ENCODE measurements at regions not wholly inside any gene's neighbourhood (a gene's known extent, or its start where the extent isn't known, plus 50 kb on each side); places are given as distances from the start of the nearest gene placed in this dataset.

DNA sequence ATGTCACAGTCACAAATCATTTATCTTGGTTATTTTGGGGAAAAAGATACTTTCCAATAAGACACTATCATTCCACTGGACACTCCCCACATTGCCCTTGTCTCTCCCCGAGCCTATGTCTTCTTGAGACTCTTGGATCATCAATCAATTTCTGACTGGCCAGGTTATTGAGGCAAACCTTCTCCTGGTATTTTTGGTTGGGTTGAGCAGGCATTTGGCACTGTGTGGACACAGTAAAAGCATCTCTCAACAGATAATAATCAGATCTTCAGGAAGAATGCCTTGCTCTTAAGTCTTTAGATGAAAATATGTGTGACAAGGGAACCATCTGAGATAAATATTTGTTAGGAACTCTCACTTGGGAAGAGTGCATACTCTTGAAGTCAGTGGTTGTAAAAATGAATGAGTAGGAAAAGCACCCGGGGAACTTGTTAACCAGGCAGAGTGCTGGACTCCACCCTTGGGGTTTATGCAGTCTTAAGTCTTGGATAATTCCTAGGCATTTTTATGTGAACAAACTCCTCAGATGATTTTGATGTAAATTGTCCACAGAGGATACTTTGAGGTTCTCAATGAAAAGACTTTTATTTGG lies 223.8 kb upstream of the CLINT1 start:
- no peaks in the 10 kb centered on the region for H3K79me2 ChIP-seq (ENCODE audit: insufficient read depth, low read length)
- H3K27ac ChIP-seq (ENCODE audit: low read length): no peak overlapping the region
- H4K20me1 ChIP-seq (ENCODE audit: insufficient read depth, low read length): no peaks in the 10 kb centered on the region
- TF ChIP-seq, protein P1, sequence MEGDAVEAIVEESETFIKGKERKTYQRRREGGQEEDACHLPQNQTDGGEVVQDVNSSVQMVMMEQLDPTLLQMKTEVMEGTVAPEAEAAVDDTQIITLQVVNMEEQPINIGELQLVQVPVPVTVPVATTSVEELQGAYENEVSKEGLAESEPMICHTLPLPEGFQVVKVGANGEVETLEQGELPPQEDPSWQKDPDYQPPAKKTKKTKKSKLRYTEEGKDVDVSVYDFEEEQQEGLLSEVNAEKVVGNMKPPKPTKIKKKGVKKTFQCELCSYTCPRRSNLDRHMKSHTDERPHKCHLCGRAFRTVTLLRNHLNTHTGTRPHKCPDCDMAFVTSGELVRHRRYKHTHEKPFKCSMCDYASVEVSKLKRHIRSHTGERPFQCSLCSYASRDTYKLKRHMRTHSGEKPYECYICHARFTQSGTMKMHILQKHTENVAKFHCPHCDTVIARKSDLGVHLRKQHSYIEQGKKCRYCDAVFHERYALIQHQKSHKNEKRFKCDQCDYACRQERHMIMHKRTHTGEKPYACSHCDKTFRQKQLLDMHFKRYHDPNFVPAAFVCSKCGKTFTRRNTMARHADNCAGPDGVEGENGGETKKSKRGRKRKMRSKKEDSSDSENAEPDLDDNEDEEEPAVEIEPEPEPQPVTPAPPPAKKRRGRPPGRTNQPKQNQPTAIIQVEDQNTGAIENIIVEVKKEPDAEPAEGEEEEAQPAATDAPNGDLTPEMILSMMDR (IDR thresholded peaks at IDR 0.05; ENCODE audit: borderline replicate concordance, extremely low read depth, low read length, poor library complexity, severe bottlenecking): no peak
- TF ChIP-seq EZH2 (IDR thresholded peaks at IDR 0.05; ENCODE audit: borderline replicate concordance, low read depth, low read length, severe bottlenecking): no peak
- H3K4me1 ChIP-seq (ENCODE audit: insufficient read depth, low read length): no peaks in the 10 kb centered on the region
- no peak for ATAC-seq (ENCODE audit: insufficient read depth, low read depth)
- no peak overlapping the region for H3K4me2 ChIP-seq (ENCODE audit: insufficient read depth, low read length)
- H3K36me3 ChIP-seq (ENCODE audit: insufficient read depth, low read length): no peaks in the 10 kb centered on the region
- H3K9ac ChIP-seq (ENCODE audit: low read depth, low read length): no peak overlapping the region
- no peaks in the 10 kb centered on the region for H3K9me3 ChIP-seq (ENCODE audit: insufficient read depth, low read length, severe bottlenecking)
- no peak overlapping the region for H2AFZ ChIP-seq (ENCODE audit: low read depth, low read length)
- no peak overlapping the region for H3K4me3 ChIP-seq (ENCODE audit: low read depth in 1 of 2, low read length in 2 of 2)
- no peaks in the 10 kb centered on the region for H3K27me3 ChIP-seq (ENCODE audit: insufficient read depth, low read length, poor library complexity)
- DNase-seq: no peak

DNA sequence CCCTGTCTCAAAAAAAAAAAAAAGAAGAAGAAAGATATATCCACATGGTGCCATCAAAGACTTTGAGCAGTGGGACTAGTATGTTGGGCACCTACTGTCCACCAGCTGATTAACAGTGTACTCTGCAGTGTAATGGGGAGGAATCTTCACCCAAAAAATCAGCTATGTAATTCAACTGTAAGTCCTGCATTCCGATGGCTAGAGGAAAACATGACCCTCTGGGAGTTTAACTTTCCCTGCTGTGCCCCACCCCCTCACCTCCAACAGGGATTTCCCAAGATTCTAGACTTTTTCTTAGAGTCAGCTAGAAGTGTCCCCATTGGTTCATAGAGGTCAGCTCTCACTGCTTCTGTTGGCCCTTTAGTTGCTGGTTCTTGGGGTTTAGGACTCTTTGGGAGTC lies 221.2 kb upstream of the CLINT1 start:
- no peak for DNase-seq
- no peaks in the 10 kb centered on the region for H4K20me1 ChIP-seq (ENCODE audit: insufficient read depth, low read length)
- no peak overlapping the region for H3K4me3 ChIP-seq (ENCODE audit: low read depth in 1 of 2, low read length in 2 of 2)
- H3K4me2 ChIP-seq (ENCODE audit: insufficient read depth, low read length): no peak overlapping the region
- no peak for ATAC-seq (ENCODE audit: insufficient read depth, low read depth)
- no peaks in the 10 kb centered on the region for H3K36me3 ChIP-seq (ENCODE audit: insufficient read depth, low read length)
- peaks cover 3% of the 10 kb centered on the region; the same call in 1 of the 2 replicates for H3K4me1 ChIP-seq (ENCODE audit: insufficient read depth, low read length)
- H3K9ac ChIP-seq (ENCODE audit: low read depth, low read length): no peak overlapping the region
- H3K27me3 ChIP-seq (ENCODE audit: insufficient read depth, low read length, poor library complexity): no peaks in the 10 kb centered on the region
- no peaks in the 10 kb centered on the region for H3K9me3 ChIP-seq (ENCODE audit: insufficient read depth, low read length, severe bottlenecking)
- H2AFZ ChIP-seq (ENCODE audit: low read depth, low read length): no peak overlapping the region
- TF ChIP-seq EZH2 (IDR thresholded peaks at IDR 0.05; ENCODE audit: borderline replicate concordance, low read depth, low read length, severe bottlenecking): no peak
- TF ChIP-seq, protein P1 (IDR thresholded peaks at IDR 0.05; ENCODE audit: borderline replicate concordance, extremely low read depth, low read length, poor library complexity, severe bottlenecking): no peak
- no peak overlapping the region for H3K27ac ChIP-seq (ENCODE audit: low read length)
- no peaks in the 10 kb centered on the region for H3K79me2 ChIP-seq (ENCODE audit: insufficient read depth, low read length)

DNA sequence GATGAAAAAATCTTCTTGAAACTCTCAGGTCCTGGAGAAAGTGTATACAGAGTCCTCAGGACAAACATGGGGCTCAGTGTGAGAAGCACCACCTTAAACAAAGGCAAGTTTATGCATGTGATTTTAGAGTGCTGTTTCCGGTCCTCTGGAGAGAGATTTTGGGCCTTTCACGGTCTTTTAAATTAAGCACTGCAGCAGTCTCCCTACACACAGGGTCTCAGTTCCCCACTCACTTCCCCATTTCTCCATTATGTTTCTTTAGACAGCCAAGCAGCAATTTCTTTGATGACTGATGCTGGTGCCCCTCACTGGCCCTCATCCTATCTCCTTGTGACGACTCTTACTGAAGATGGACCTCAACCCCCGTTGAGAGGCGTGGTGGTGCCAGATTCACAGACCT lies 220.2 kb upstream of the CLINT1 start:
- no peak for TF ChIP-seq EZH2 (IDR thresholded peaks at IDR 0.05; ENCODE audit: borderline replicate concordance, low read depth, low read length, severe bottlenecking)
- TF ChIP-seq, protein P1 (IDR thresholded peaks at IDR 0.05; ENCODE audit: borderline replicate concordance, extremely low read depth, low read length, poor library complexity, severe bottlenecking): no peak
- H2AFZ ChIP-seq (ENCODE audit: low read depth, low read length): no peak overlapping the region
- no peaks in the 10 kb centered on the region for H3K9me3 ChIP-seq (ENCODE audit: insufficient read depth, low read length, severe bottlenecking)

More for the DNA sequence above, 220.2 kb upstream of the CLINT1 start:
- Histone ChIP-seq H3K4me2 (ENCODE audit: insufficient read depth, low read length) (no peak overlapping the region), H3K4me3 (ENCODE audit: low read depth in 1 of 2, low read length in 2 of 2) (no peak overlapping the region), H3K79me2 (ENCODE audit: insufficient read depth, low read length) (no peaks in the 10 kb centered on the region), H4K20me1 (ENCODE audit: insufficient read depth, low read length) (no peaks in the 10 kb centered on the region), H3K9ac (ENCODE audit: low read depth, low read length) (no peak overlapping the region), H3K27ac (ENCODE audit: low read length) (no peak overlapping the region), H3K27me3 (ENCODE audit: insufficient read depth, low read length, poor library complexity) (no peaks in the 10 kb centered on the region), H3K4me1 (ENCODE audit: insufficient read depth, low read length) (peaks cover 3% of the 10 kb centered on the region; the same call in 1 of the 2 replicates), H3K36me3 (ENCODE audit: insufficient read depth, low read length) (no peaks in the 10 kb centered on the region)
- ATAC-seq (ENCODE audit: insufficient read depth, low read depth) (no peak), DNase-seq (no peak)
